ENCODE measurements at regions not wholly inside any gene's neighbourhood (a gene's known extent, or its start where the extent isn't known, plus 50 kb on each side); places are given as distances from the start of the nearest gene placed in this dataset.
A peak's percentile ranks its signal among the peaks of the same experiment; 100 is the strongest.
"Not testable (repeated sequence)": the region's sequence is repeated elsewhere in the genome, so short reads cannot be mapped to it uniquely, and the experiment has no call there.

- no peaks in the 10 kb centered on the region for H3K27me3 ChIP-seq (ENCODE audit: control insufficient read depth in 1 of 2, insufficient read depth in 2 of 2, low read length in 2 of 2)
- no peak overlapping the region for H3K4me3 ChIP-seq (ENCODE audit: low read depth in 1 of 2, low read length in 2 of 2)
- H3K9me3 ChIP-seq (ENCODE audit: control insufficient read depth in 1 of 2, low read length in 2 of 2): peaks cover 11 to 12% of the 10 kb centered on the region in 2 donors
- H3K9ac ChIP-seq (ENCODE audit: low read depth in 1 of 2, low read length in 2 of 2): no peak overlapping the region
- no peaks in the 10 kb centered on the region for H3K36me3 ChIP-seq (ENCODE audit: control insufficient read depth in 1 of 2, insufficient read depth in 2 of 2, low read length in 2 of 2)
- H3K27ac ChIP-seq (ENCODE audit: low read depth, low read length): no peak overlapping the region
- H3K4me1 ChIP-seq (ENCODE audit: control insufficient read depth in 1 of 2, insufficient read depth in 2 of 2, low read length in 2 of 2): peaks cover 0 to 4% of the 10 kb centered on the region in 2 donors
Measured at GRCh38 chr7:157474685-157475084, 137.9 kb downstream of the DNAJB6 start.

- H3K36me3 ChIP-seq (ENCODE audit: control insufficient read depth in 1 of 2, insufficient read depth in 2 of 2, low read length in 2 of 2): no peaks in the 10 kb centered on the region
- H3K4me3 ChIP-seq (ENCODE audit: low read depth in 1 of 2, low read length in 2 of 2): no peak overlapping the region
- H3K9ac ChIP-seq (ENCODE audit: low read depth in 1 of 2, low read length in 2 of 2): no peak overlapping the region
- H3K4me1 ChIP-seq (ENCODE audit: control insufficient read depth in 1 of 2, insufficient read depth in 2 of 2, low read length in 2 of 2): peaks cover 0 to 4% of the 10 kb centered on the region in 2 donors
- H3K27me3 ChIP-seq (ENCODE audit: control insufficient read depth in 1 of 2, insufficient read depth in 2 of 2, low read length in 2 of 2): no peaks in the 10 kb centered on the region
- H3K9me3 ChIP-seq (ENCODE audit: control insufficient read depth in 1 of 2, low read length in 2 of 2): peaks cover 11 to 12% of the 10 kb centered on the region in 2 donors
- H3K27ac ChIP-seq (ENCODE audit: low read depth, low read length): no peak overlapping the region
Measured at GRCh38 chr7:157475095-157475494, 138.3 kb downstream of the DNAJB6 start.

DNA sequence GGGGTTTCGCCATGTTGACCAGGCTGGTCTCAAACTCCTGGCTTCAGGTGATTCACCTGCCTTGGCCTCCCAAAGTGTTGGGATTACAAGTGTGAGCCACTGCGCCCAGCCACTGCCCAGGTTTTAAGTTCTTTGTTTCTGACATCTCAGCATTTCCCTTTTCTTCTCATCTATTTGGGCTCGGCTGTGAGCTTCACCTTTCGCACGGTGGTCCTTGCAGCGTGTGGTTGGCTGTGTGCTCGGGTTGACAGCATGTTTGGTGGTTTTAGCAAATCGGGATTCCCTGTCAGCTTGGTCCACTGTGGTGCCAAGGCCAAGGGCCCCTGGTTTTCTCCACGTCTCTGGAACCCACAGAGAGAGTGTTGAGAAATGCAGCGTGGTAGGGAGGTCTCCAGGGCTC is 138.8 kb downstream of the DNAJB6 start:
- Histone ChIP-seq H3K27ac (ENCODE audit: low read depth, low read length) (no peak overlapping the region), H3K9ac (ENCODE audit: low read depth in 1 of 2, low read length in 2 of 2) (no peak overlapping the region), H3K9me3 (ENCODE audit: control insufficient read depth in 1 of 2, low read length in 2 of 2) (peaks cover 11 to 12% of the 10 kb centered on the region in 2 donors), H3K36me3 (ENCODE audit: control insufficient read depth in 1 of 2, insufficient read depth in 2 of 2, low read length in 2 of 2) (no peaks in the 10 kb centered on the region), H3K27me3 (ENCODE audit: control insufficient read depth in 1 of 2, insufficient read depth in 2 of 2, low read length in 2 of 2) (no peaks in the 10 kb centered on the region), H3K4me1 (ENCODE audit: control insufficient read depth in 1 of 2, insufficient read depth in 2 of 2, low read length in 2 of 2) (peaks cover 0 to 4% of the 10 kb centered on the region in 2 donors), H3K4me3 (ENCODE audit: low read depth in 1 of 2, low read length in 2 of 2) (no peak overlapping the region)

GRCh38 chr7:157476201-157476600 is 139.4 kb downstream of the DNAJB6 start:
- Histone ChIP-seq H3K9ac (ENCODE audit: low read depth in 1 of 2, low read length in 2 of 2) (no peak overlapping the region), H3K9me3 (ENCODE audit: control insufficient read depth in 1 of 2, low read length in 2 of 2) (peaks cover 11 to 12% of the 10 kb centered on the region in 2 donors), H3K36me3 (ENCODE audit: control insufficient read depth in 1 of 2, insufficient read depth in 2 of 2, low read length in 2 of 2) (no peaks in the 10 kb centered on the region), H3K4me3 (ENCODE audit: low read depth in 1 of 2, low read length in 2 of 2) (no peak overlapping the region), H3K27ac (ENCODE audit: low read depth, low read length) (no peak overlapping the region), H3K4me1 (ENCODE audit: control insufficient read depth in 1 of 2, insufficient read depth in 2 of 2, low read length in 2 of 2) (peaks cover 0 to 4% of the 10 kb centered on the region in 2 donors), H3K27me3 (ENCODE audit: control insufficient read depth in 1 of 2, insufficient read depth in 2 of 2, low read length in 2 of 2) (no peaks in the 10 kb centered on the region)

DNA sequence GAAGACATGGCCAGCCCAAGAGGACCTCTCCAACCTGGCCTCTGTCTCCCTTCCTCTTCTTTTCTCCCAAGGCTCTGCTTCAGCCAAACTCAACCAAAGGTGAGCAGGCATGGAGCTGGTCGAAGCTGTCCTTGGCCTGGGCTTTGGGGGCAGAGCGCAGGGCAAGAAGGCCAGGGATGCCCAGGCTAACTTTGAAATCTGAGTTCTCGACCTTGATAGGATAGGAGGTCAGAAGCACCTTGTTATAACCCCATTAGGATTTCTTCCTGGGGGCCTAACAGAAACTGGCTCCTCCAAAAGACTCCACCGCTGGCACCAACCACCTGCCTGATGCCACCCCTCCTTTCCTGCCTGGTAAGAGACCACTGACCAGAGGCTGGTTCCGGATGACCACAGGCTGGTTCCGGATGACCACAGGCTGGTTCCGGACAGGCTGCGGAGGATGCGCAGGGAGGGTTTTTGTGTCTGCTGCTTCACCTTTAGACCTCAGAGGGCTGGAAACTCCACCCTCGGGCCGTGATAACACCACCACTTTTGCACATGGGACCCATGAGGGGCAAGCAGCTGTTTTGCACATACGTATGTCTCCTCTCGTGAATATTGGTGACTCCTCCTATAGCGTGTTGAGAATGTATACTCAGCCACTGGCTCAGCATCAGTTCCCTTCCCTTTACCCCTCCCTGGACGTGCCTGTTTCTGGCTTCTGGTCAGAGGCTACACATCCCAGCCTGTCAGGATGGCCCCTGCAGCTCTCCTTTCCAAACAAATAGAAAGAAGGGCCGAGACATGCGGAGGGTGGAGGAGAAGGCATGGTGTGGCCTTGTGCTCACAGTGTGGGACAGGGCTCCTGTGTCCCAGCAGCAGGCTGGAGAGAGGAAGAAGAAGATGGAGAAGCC is 140.1 kb downstream of the DNAJB6 start:
- Histone ChIP-seq H3K36me3 (ENCODE audit: control insufficient read depth in 1 of 2, insufficient read depth in 2 of 2, low read length in 2 of 2) (no peaks in the 10 kb centered on the region), H3K4me1 (ENCODE audit: control insufficient read depth in 1 of 2, insufficient read depth in 2 of 2, low read length in 2 of 2) (peaks cover 0 to 4% of the 10 kb centered on the region in 2 donors), H3K27me3 (ENCODE audit: control insufficient read depth in 1 of 2, insufficient read depth in 2 of 2, low read length in 2 of 2) (no peaks in the 10 kb centered on the region), H3K27ac (ENCODE audit: low read depth, low read length) (no peak overlapping the region), H3K9me3 (ENCODE audit: control insufficient read depth in 1 of 2, low read length in 2 of 2) (peaks cover 12 to 13% of the 10 kb centered on the region in 2 donors), H3K4me3 (ENCODE audit: low read depth in 1 of 2, low read length in 2 of 2) (no peak overlapping the region), H3K9ac (ENCODE audit: low read depth in 1 of 2, low read length in 2 of 2) (no peak overlapping the region)

GRCh38 chr7:157477550-157478212 is 140.9 kb downstream of the DNAJB6 start:
- peaks cover 11% of the 10 kb centered on the region in 2 donors for H3K9me3 ChIP-seq (ENCODE audit: control insufficient read depth in 1 of 2, low read length in 2 of 2)
- no peaks in the 10 kb centered on the region for H3K27me3 ChIP-seq (ENCODE audit: control insufficient read depth in 1 of 2, insufficient read depth in 2 of 2, low read length in 2 of 2)
- H3K4me3 ChIP-seq (ENCODE audit: low read depth in 1 of 2, low read length in 2 of 2): peak overlapping the region in 1 of 2 donors; percentile 40
- H3K27ac ChIP-seq (ENCODE audit: low read depth, low read length): no peak overlapping the region
- peaks cover 0 to 4% of the 10 kb centered on the region in 2 donors for H3K4me1 ChIP-seq (ENCODE audit: control insufficient read depth in 1 of 2, insufficient read depth in 2 of 2, low read length in 2 of 2)
- no peak overlapping the region for H3K9ac ChIP-seq (ENCODE audit: low read depth in 1 of 2, low read length in 2 of 2)
- H3K36me3 ChIP-seq (ENCODE audit: control insufficient read depth in 1 of 2, insufficient read depth in 2 of 2, low read length in 2 of 2): no peaks in the 10 kb centered on the region

- H3K27ac ChIP-seq (ENCODE audit: low read depth, low read length); H3K9me3 ChIP-seq (ENCODE audit: control insufficient read depth in 1 of 2, low read length in 2 of 2); H3K27me3 ChIP-seq (ENCODE audit: control insufficient read depth in 1 of 2, insufficient read depth in 2 of 2, low read length in 2 of 2); H3K36me3 ChIP-seq (ENCODE audit: control insufficient read depth in 1 of 2, insufficient read depth in 2 of 2, low read length in 2 of 2); H3K4me3 ChIP-seq (ENCODE audit: low read depth in 1 of 2, low read length in 2 of 2); H3K4me1 ChIP-seq (ENCODE audit: control insufficient read depth in 1 of 2, insufficient read depth in 2 of 2, low read length in 2 of 2); H3K9ac ChIP-seq (ENCODE audit: low read depth in 1 of 2, low read length in 2 of 2): not testable (repeated sequence)
Measured at GRCh38 chr7:157478611-157479010, 141.8 kb downstream of the DNAJB6 start.

DNA sequence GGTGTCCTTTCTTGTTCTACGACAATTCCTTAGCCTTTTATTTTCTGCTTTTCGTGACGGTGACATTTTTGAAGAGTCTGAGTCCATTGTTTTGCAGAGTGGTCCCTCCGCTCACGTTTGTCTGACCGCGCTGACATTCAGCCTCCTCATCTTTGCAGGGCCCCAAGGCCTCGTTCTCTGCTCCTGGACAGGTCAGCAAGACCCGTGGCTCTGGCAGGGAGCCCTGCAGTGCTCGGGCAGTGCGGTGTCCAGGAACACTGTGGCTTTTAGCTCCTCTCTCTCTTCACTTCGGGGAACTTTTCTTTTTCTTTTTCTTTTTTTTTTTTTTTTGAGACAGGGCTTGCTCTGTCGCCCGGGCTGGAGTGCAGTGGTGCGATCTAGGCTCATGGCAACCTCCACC is 142.5 kb downstream of the DNAJB6 start:
- no peak overlapping the region for H3K4me3 ChIP-seq (ENCODE audit: low read depth in 1 of 2, low read length in 2 of 2)
- no peak overlapping the region for H3K9ac ChIP-seq (ENCODE audit: low read depth in 1 of 2, low read length in 2 of 2)

DNA sequence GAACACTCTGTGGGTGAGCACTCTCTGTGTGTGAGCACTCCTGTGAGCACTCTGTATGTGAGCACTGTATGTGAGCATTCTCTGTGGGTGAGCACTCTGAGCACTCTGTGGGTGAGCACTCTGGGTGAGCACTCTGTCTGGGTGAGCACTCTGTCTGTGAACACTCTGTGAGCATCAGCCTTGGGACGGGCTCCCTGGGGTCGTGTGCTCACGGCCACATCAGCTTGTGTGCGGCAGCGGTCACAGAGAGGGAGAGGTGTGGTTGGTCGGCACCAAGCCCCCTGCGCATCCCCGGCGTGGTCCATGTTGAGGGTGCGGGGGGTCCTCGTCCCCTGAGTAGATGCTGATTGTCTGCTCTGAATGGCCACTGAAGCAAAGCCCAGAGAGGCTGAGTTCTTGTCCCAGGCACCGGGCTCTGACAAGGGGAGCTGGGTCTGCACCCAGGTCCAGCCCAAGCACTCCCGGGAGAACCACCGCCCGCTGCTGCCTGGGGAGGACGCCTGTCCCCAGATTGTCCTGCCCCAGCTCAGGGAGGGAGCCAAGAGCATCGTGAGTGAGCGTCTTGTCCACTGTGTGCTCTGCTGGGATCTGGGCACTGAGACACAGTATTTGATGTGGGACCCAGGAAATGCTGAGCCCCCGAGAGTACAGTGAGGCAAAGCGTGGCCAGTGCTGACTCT is 143.7 kb downstream of the DNAJB6 start:
- H3K27me3 ChIP-seq (ENCODE audit: control insufficient read depth in 1 of 2, insufficient read depth in 2 of 2, low read length in 2 of 2): no peaks in the 10 kb centered on the region
- H3K36me3 ChIP-seq (ENCODE audit: control insufficient read depth in 1 of 2, insufficient read depth in 2 of 2, low read length in 2 of 2): no peaks in the 10 kb centered on the region
- no peak overlapping the region for H3K27ac ChIP-seq (ENCODE audit: low read depth, low read length)
- no peak overlapping the region for H3K4me3 ChIP-seq (ENCODE audit: low read depth in 1 of 2, low read length in 2 of 2)
- peaks cover 0 to 4% of the 10 kb centered on the region in 2 donors for H3K4me1 ChIP-seq (ENCODE audit: control insufficient read depth in 1 of 2, insufficient read depth in 2 of 2, low read length in 2 of 2)
- H3K9me3 ChIP-seq (ENCODE audit: control insufficient read depth in 1 of 2, low read length in 2 of 2): peaks cover 0 to 2% of the 10 kb centered on the region in 2 donors
- no peak overlapping the region for H3K9ac ChIP-seq (ENCODE audit: low read depth in 1 of 2, low read length in 2 of 2)

More for the DNA sequence above, 142.5 kb downstream of the DNAJB6 start:
- Histone ChIP-seq H3K36me3 (ENCODE audit: control insufficient read depth in 1 of 2, insufficient read depth in 2 of 2, low read length in 2 of 2) (no peaks in the 10 kb centered on the region), H3K27me3 (ENCODE audit: control insufficient read depth in 1 of 2, insufficient read depth in 2 of 2, low read length in 2 of 2) (no peaks in the 10 kb centered on the region), H3K4me1 (ENCODE audit: control insufficient read depth in 1 of 2, insufficient read depth in 2 of 2, low read length in 2 of 2) (peaks cover 0 to 4% of the 10 kb centered on the region in 2 donors), H3K9me3 (ENCODE audit: control insufficient read depth in 1 of 2, low read length in 2 of 2) (peaks cover 0 to 2% of the 10 kb centered on the region in 2 donors), H3K27ac (ENCODE audit: low read depth, low read length) (no peak overlapping the region)

GRCh38 chr7:157481389-157481788 is 144.6 kb downstream of the DNAJB6 start:
- H3K9me3 ChIP-seq (ENCODE audit: control insufficient read depth in 1 of 2, low read length in 2 of 2): peaks cover 0 to 2% of the 10 kb centered on the region in 2 donors
- H3K27me3 ChIP-seq (ENCODE audit: control insufficient read depth in 1 of 2, insufficient read depth in 2 of 2, low read length in 2 of 2): no peaks in the 10 kb centered on the region
- no peak overlapping the region for H3K9ac ChIP-seq (ENCODE audit: low read depth in 1 of 2, low read length in 2 of 2)
- no peak overlapping the region for H3K27ac ChIP-seq (ENCODE audit: low read depth, low read length)
- peaks cover 0 to 4% of the 10 kb centered on the region in 2 donors for H3K4me1 ChIP-seq (ENCODE audit: control insufficient read depth in 1 of 2, insufficient read depth in 2 of 2, low read length in 2 of 2)
- H3K36me3 ChIP-seq (ENCODE audit: control insufficient read depth in 1 of 2, insufficient read depth in 2 of 2, low read length in 2 of 2): no peaks in the 10 kb centered on the region
- H3K4me3 ChIP-seq (ENCODE audit: low read depth in 1 of 2, low read length in 2 of 2): no peak overlapping the region

Data from duodenal mucosa (tissue), 2 donors.